Prostate gland (tissue), 2 donors: ENCODE measurements at regions not wholly inside any gene's neighbourhood (a gene's known extent, or its start where the extent isn't known, plus 50 kb on each side); places are given as distances from the start of the nearest gene placed in this dataset.

Experiments
- POLR2A ChIP-seq: fragments of 450-650 bp; IDR thresholded peaks from one replicate; pipeline ENCODE4 v1.6.1; 2016; ENCODE audit warnings: antibody characterized with exemption, mild to moderate bottlenecking
- TF ChIP-seq, protein P1 (sequence below), 4 experiments: fragments of 200-600 bp in 2 of 4; fragments of 450-650 bp in 2 of 4; sonication (generic) in 2 of 4; IDR thresholded peaks; 1 replicate in 3 of 4; 2 replicates in 1 of 4; pipeline ENCODE4 v1.5.1; 2016 to 2019; ENCODE audit warnings: antibody characterized with exemption in 4 of 4, mild to moderate bottlenecking in 2 of 4, moderate library complexity in 2 of 4

DNA sequence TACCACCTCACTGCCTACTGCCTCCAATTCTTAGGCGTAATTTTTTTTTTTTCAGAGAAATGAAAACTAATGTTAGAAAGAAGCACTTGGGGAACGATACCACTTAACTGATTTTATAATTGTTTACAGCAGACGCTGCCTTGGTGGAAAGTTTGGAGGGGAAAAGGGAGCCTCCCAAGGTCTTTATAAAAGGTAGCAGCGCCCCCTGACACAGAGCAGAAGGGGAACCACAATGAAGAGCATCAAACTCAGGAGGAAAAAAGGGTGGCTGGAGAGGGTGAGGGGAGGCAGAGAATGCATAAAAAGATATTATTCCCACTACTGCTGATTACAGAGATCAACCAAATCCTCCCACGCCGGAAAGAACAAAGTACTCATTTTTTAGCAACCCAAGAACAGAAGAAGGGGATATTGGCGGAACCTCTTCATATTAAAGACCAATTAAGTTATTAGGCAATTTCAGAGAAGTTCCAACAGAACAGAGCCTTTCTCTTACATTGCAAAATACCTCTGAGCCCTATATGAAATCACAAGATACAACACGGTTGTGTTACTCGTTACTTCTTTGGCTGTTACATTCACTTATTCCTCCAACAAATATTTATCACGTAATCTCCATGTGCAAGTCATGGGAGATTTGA is 135.8 kb downstream of the TEX36 start:
- TF ChIP-seq, protein P1, sequence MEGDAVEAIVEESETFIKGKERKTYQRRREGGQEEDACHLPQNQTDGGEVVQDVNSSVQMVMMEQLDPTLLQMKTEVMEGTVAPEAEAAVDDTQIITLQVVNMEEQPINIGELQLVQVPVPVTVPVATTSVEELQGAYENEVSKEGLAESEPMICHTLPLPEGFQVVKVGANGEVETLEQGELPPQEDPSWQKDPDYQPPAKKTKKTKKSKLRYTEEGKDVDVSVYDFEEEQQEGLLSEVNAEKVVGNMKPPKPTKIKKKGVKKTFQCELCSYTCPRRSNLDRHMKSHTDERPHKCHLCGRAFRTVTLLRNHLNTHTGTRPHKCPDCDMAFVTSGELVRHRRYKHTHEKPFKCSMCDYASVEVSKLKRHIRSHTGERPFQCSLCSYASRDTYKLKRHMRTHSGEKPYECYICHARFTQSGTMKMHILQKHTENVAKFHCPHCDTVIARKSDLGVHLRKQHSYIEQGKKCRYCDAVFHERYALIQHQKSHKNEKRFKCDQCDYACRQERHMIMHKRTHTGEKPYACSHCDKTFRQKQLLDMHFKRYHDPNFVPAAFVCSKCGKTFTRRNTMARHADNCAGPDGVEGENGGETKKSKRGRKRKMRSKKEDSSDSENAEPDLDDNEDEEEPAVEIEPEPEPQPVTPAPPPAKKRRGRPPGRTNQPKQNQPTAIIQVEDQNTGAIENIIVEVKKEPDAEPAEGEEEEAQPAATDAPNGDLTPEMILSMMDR (IDR thresholded peaks at IDR 0.05), result no peak
- TF ChIP-seq POLR2A, result no peak
